ENCODE measurements at regions not wholly inside any gene's neighbourhood (a gene's known extent, or its start where the extent isn't known, plus 50 kb on each side); places are given as distances from the start of the nearest gene placed in this dataset.

GRCh38 chr2:5242751-5243150, 449.4 kb upstream of the SOX11 start:
- TF ChIP-seq, protein P1, sequence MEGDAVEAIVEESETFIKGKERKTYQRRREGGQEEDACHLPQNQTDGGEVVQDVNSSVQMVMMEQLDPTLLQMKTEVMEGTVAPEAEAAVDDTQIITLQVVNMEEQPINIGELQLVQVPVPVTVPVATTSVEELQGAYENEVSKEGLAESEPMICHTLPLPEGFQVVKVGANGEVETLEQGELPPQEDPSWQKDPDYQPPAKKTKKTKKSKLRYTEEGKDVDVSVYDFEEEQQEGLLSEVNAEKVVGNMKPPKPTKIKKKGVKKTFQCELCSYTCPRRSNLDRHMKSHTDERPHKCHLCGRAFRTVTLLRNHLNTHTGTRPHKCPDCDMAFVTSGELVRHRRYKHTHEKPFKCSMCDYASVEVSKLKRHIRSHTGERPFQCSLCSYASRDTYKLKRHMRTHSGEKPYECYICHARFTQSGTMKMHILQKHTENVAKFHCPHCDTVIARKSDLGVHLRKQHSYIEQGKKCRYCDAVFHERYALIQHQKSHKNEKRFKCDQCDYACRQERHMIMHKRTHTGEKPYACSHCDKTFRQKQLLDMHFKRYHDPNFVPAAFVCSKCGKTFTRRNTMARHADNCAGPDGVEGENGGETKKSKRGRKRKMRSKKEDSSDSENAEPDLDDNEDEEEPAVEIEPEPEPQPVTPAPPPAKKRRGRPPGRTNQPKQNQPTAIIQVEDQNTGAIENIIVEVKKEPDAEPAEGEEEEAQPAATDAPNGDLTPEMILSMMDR (IDR thresholded peaks at IDR 0.05) = no peak
- TF ChIP-seq EZH2 (IDR thresholded peaks at IDR 0.05) = no peak
- no peak for TF ChIP-seq EZH2phosphoT487 (IDR thresholded peaks at IDR 0.05)

All from neural progenitor cell (in vitro differentiated cells).